ENCODE measurements at regions not wholly inside any gene's neighbourhood (a gene's known extent, or its start where the extent isn't known, plus 50 kb on each side); places are given as distances from the start of the nearest gene placed in this dataset.

- no peak for TF ChIP-seq CTCF (IDR thresholded peaks at IDR 0.05; ENCODE audit: low read depth, low read length, missing control alignments)
- Histone ChIP-seq H3K27ac (no peak overlapping the region), H3K4me3 (ENCODE audit: low read depth, low read length) (no peak overlapping the region), H3K36me3 (replicated peaks) (no peaks in the 10 kb centered on the region), H3K27me3 (replicated peaks) (no peaks in the 10 kb centered on the region)
- no peak for DNase-seq
- in situ Hi-C loops (cut with HindIII; ENCODE audit: low pct_ligation_motif_present, low sequenced_read_pairs), result no loop called here
Measured at GRCh38 chr1:29903548-29904166, 667.3 kb downstream of the PTPRU start.

- H3K36me3 ChIP-seq (replicated peaks), result no peaks in the 10 kb centered on the region
- no peak overlapping the region for H3K27ac ChIP-seq
- TF ChIP-seq CTCF (IDR thresholded peaks at IDR 0.05; ENCODE audit: low read depth, low read length, missing control alignments), result no peak
- in situ Hi-C loops (cut with HindIII; ENCODE audit: low pct_ligation_motif_present, low sequenced_read_pairs), result no loop called here
- no peaks in the 10 kb centered on the region for H3K27me3 ChIP-seq (replicated peaks)
- DNase-seq, result no peak
- H3K4me3 ChIP-seq (ENCODE audit: low read depth, low read length), result no peak overlapping the region
Measured at GRCh38 chr1:29901624-29902325, 665.5 kb downstream of the PTPRU start.

GRCh38 chr1:29900712-29901111, 664.4 kb downstream of the PTPRU start:
- no peak for DNase-seq
- in situ Hi-C loops (cut with HindIII; ENCODE audit: low pct_ligation_motif_present, low sequenced_read_pairs), result no loop called here
- no peak for TF ChIP-seq CTCF (IDR thresholded peaks at IDR 0.05; ENCODE audit: low read depth, low read length, missing control alignments)

GRCh38 chr1:29900104-29900679, 663.9 kb downstream of the PTPRU start:
- H3K4me3 ChIP-seq (ENCODE audit: low read depth, low read length), result no peak overlapping the region
- H3K36me3 ChIP-seq (replicated peaks), result no peaks in the 10 kb centered on the region
- H3K27ac ChIP-seq, result no peak overlapping the region
- no peak for TF ChIP-seq CTCF (IDR thresholded peaks at IDR 0.05; ENCODE audit: low read depth, low read length, missing control alignments)
- H3K27me3 ChIP-seq (replicated peaks), result no peaks in the 10 kb centered on the region
- DNase-seq, result no peak
- in situ Hi-C loops (cut with HindIII; ENCODE audit: low pct_ligation_motif_present, low sequenced_read_pairs), result no loop called here

More at GRCh38 chr1:29900712-29901111, 664.4 kb downstream of the PTPRU start:
- Histone ChIP-seq H3K4me3 (ENCODE audit: low read depth, low read length) (no peak overlapping the region), H3K27me3 (replicated peaks) (no peaks in the 10 kb centered on the region), H3K27ac (no peak overlapping the region), H3K36me3 (replicated peaks) (no peaks in the 10 kb centered on the region)

- no peak overlapping the region for H3K27ac ChIP-seq
- H3K36me3 ChIP-seq (replicated peaks), result no peaks in the 10 kb centered on the region
- DNase-seq, result no peak
- no peaks in the 10 kb centered on the region for H3K27me3 ChIP-seq (replicated peaks)
- H3K4me3 ChIP-seq (ENCODE audit: low read depth, low read length), result no peak overlapping the region
- in situ Hi-C loops (cut with HindIII; ENCODE audit: low pct_ligation_motif_present, low sequenced_read_pairs), result no loop called here
- TF ChIP-seq CTCF (IDR thresholded peaks at IDR 0.05; ENCODE audit: low read depth, low read length, missing control alignments), result no peak
Measured at GRCh38 chr1:29896791-29897714, 660.7 kb downstream of the PTPRU start.
